Ishikawa (cell line): ENCODE measurements at regions not wholly inside any gene's neighbourhood (a gene's known extent, or its start where the extent isn't known, plus 50 kb on each side); places are given as distances from the start of the nearest gene placed in this dataset.

Source experiments
- CEBPB ChIP-seq: IDR thresholded peaks from 2 replicates; pipeline ENCODE4 v1.6.1; 2012
- CREB1 ChIP-seq: IDR thresholded peaks from 2 replicates; pipeline ENCODE4 v1.6.1; 2012; ENCODE audit warnings: low read depth
- EGR1 ChIP-seq: IDR thresholded peaks from 2 replicates; pipeline ENCODE4 v1.6.1; 2012
- EP300 ChIP-seq: IDR thresholded peaks from 2 replicates; pipeline ENCODE4 v1.6.1; 2012; ENCODE audit warnings: borderline replicate concordance
- FOXM1 ChIP-seq: IDR thresholded peaks from 2 replicates; pipeline ENCODE4 v1.6.1; 2012; ENCODE audit warnings: low read depth, borderline replicate concordance
- MAX ChIP-seq: IDR thresholded peaks from 2 replicates; pipeline ENCODE4 v1.6.1; 2012
- NFIC ChIP-seq: IDR thresholded peaks from 2 replicates; pipeline ENCODE4 v1.6.1; 2012
- RAD21 ChIP-seq: IDR thresholded peaks from 2 replicates; pipeline ENCODE4 v1.6.1; 2012; ENCODE audit warnings: low read depth
- REST ChIP-seq: IDR thresholded peaks from 2 replicates; pipeline ENCODE4 v1.6.1; 2012; ENCODE audit warnings: low read depth, mild to moderate bottlenecking
- TAF1 ChIP-seq: IDR thresholded peaks from 2 replicates; pipeline ENCODE4 v1.6.1; 2012; ENCODE audit warnings: low read depth, mild to moderate bottlenecking
- TCF12 ChIP-seq: IDR thresholded peaks from 2 replicates; pipeline ENCODE4 v1.6.1; 2012; ENCODE audit warnings: low read depth
- TEAD4 ChIP-seq: IDR thresholded peaks from 2 replicates; pipeline ENCODE4 v1.6.1; 2012
- USF1 ChIP-seq: IDR thresholded peaks from 2 replicates; pipeline ENCODE4 v1.6.1; 2012
- YY1 ChIP-seq: IDR thresholded peaks from 2 replicates; pipeline ENCODE4 v1.6.1; 2012; ENCODE audit warnings: low read depth
- ZBTB7A ChIP-seq: IDR thresholded peaks from 2 replicates; pipeline ENCODE4 v1.6.1; 2012; ENCODE audit warnings: low read depth

- TF ChIP-seq NFIC (0 out of 2 replicates have a peak, but pooled peaks have one; percentile 47), YY1 (no peak)
These were observed 362.0 kb downstream of the ZPLD1 start for GRCh38 chr3:102796804-102797203.

GRCh38 chr3:102802819-102803420, 368.1 kb downstream of the ZPLD1 start:
- no peak for TF ChIP-seq FOXM1
- TF ChIP-seq REST: no peak
- no peak for TF ChIP-seq ZBTB7A
- no peak for TF ChIP-seq TCF12
- TF ChIP-seq EP300: no peak
- no peak for TF ChIP-seq TAF1
- no peak for TF ChIP-seq RAD21
- TF ChIP-seq CEBPB: no peak
- no peak for TF ChIP-seq MAX
- TF ChIP-seq USF1: no peak
- no peak for TF ChIP-seq EGR1
- no peak for TF ChIP-seq YY1
- no peak for TF ChIP-seq CREB1

- TF ChIP-seq USF1: no peak
- no peak for TF ChIP-seq EGR1
- TF ChIP-seq NFIC: no peak
- no peak for TF ChIP-seq TEAD4
- no peak for TF ChIP-seq RAD21
- TF ChIP-seq FOXM1: no peak
- TF ChIP-seq YY1: no peak
- TF ChIP-seq MAX: no peak
- no peak for TF ChIP-seq ZBTB7A
- no peak for TF ChIP-seq EP300
- TF ChIP-seq CEBPB: no peak
- TF ChIP-seq CREB1: no peak
- TF ChIP-seq REST: no peak
- TF ChIP-seq TAF1: no peak
- TF ChIP-seq TCF12: no peak
These were observed 376.1 kb downstream of the ZPLD1 start for GRCh38 chr3:102810937-102811336.

- TF ChIP-seq USF1 (no peak), RAD21 (no peak), NFIC (no peak), REST (no peak), TCF12 (no peak), MAX (no peak), ZBTB7A (no peak), TEAD4 (no peak), CEBPB (no peak)
These were observed 391.8 kb downstream of the ZPLD1 start for GRCh38 chr3:102826636-102827035.
